HCT116 (cell line): ENCODE measurements at regions not wholly inside any gene's neighbourhood (a gene's known extent, or its start where the extent isn't known, plus 50 kb on each side); places are given as distances from the start of the nearest gene placed in this dataset.

Experiments used
- ATAC-seq: fragments of 200-7000 bp; cut with Tn5 transposase; 2 replicates; pipeline ENCODE4 v1.9.1; 2020; ENCODE audit warnings: mild to moderate bottlenecking, moderate library complexity
- BruUV-seq: library from RNA; stranded (reverse); fragments of 400-500 nt; replicated peaks from 2 replicates; lab custom pipeline; 2021; lab: Mats Ljungman, UMichigan
- CTCF ChIA-PET: fragments of 300-600 bp; sonication (Branson Sonifier 250); formaldehyde crosslinking; loops from one replicate; lab custom pipeline; 2021; ENCODE audit warnings: antibody characterized with exemption; lab: Charles Lee
- POLR2A ChIA-PET: fragments of 300-600, 350-600 bp; sonication (Branson Sonifier 250); formaldehyde crosslinking; loops from one replicate; lab custom pipeline; 2021; ENCODE audit warnings: antibody characterized with exemption; lab: Charles Lee
- RAD21 ChIA-PET, 2 experiments: fragments of 300-600 bp; sonication (Branson Sonifier 250); formaldehyde crosslinking; loops; one replicate each; lab custom pipeline; 2023; ENCODE audit warnings: low total read pairs in 2 of 2; ENCODE audit not compliant: uncharacterized antibody in 2 of 2, unreplicated experiment in 2 of 2, low non-redundant PET in 1 of 2; lab: Charles Lee
- DNase-seq: peaks from one replicate; pipeline ENCODE4 v3.0.0-alpha.2; 2010; ENCODE audit warnings: low read depth, low spot score
- H2AFZ ChIP-seq: fragments of 200-600 bp; shearing (Covaris generic), sonication (generic); 2 replicates; pipeline ENCODE4 v1.6.1; 2017; ENCODE audit warnings: low read depth, mixed run types, mixed read lengths, antibody characterized with exemption, low read length; ENCODE audit not compliant: poor library complexity, severe bottlenecking
- H3K27ac ChIP-seq: 2 replicates; pipeline ENCODE4 v1.5.1; 2012; ENCODE audit warnings: low read depth, low read length
- H3K27me3 ChIP-seq: fragments of 200-600 bp; sonication (generic); 2 replicates; pipeline ENCODE4 v1.6.1; 2016; ENCODE audit warnings: mixed run types, low read length, mixed read lengths; ENCODE audit not compliant: insufficient read depth
- H3K36me3 ChIP-seq, 2 experiments: fragments of 200-500 bp in 1 of 2; fragments of 200-600 bp in 1 of 2; sonication (Bioruptor generic) in 1 of 2; sonication (generic) in 1 of 2; 2 replicates each; pipeline versions ENCODE4 v1.5.1 to v1.6.1; 2014 to 2016; ENCODE audit warnings: low read length in 2 of 2, inconsistent platforms in 1 of 2, mixed read lengths in 1 of 2, mixed run types in 1 of 2; ENCODE audit not compliant: insufficient read depth in 2 of 2, control insufficient read depth in 1 of 2
- H3K4me1 ChIP-seq, 2 experiments: fragments of 200-600 bp in 1 of 2; sonication (generic) in 1 of 2; 2 replicates each; pipeline versions ENCODE4 v1.5.1 to v1.6.1; 2012 to 2017; ENCODE audit warnings: low read length in 2 of 2, inconsistent platforms in 1 of 2, mild to moderate bottlenecking in 1 of 2, mixed read lengths in 1 of 2, mixed run types in 1 of 2, moderate library complexity in 1 of 2; ENCODE audit not compliant: insufficient read depth in 2 of 2, control insufficient read depth in 1 of 2
- H3K4me2 ChIP-seq: fragments of 200-600 bp; sonication (generic); 2 replicates; pipeline ENCODE4 v1.6.1; 2017; ENCODE audit warnings: mixed run types, low read length, mixed read lengths
- H3K4me3 ChIP-seq, 2 experiments: fragments of 200-600 bp in 1 of 2; sonication (generic) in 1 of 2; replicated peaks in 1 of 2; 2 replicates each; pipeline ENCODE4 v1.5.1; 2011 to 2016; ENCODE audit warnings: low read length in 2 of 2, control low read depth in 1 of 2, low read depth in 1 of 2, mild to moderate bottlenecking in 1 of 2, mixed read lengths in 1 of 2, mixed run types in 1 of 2
- H3K79me2 ChIP-seq: fragments of 200-600 bp; sonication (generic); 2 replicates; pipeline ENCODE4 v1.6.1; 2017; ENCODE audit warnings: mild to moderate bottlenecking, mixed run types, low read length, moderate library complexity, mixed read lengths; ENCODE audit not compliant: insufficient read depth
- H3K9ac ChIP-seq: fragments of 200-600 bp; sonication (generic); 2 replicates; pipeline ENCODE4 v1.6.1; 2016; ENCODE audit warnings: low read length, mixed read lengths
- H3K9me2 ChIP-seq: fragments of 200-600 bp; sonication (generic), shearing (Covaris generic); 2 replicates; pipeline ENCODE4 v1.6.1; 2017; ENCODE audit warnings: mixed run types, mild to moderate bottlenecking, moderate library complexity; ENCODE audit not compliant: insufficient read depth
- H3K9me3 ChIP-seq, 2 experiments: fragments of 200-500 bp in 1 of 2; fragments of 200-600 bp in 1 of 2; sonication (Bioruptor generic) in 1 of 2; sonication (generic) in 1 of 2; 2 replicates each; pipeline ENCODE4 v1.6.1; 2014 to 2017; ENCODE audit warnings: low read length in 2 of 2, mixed read lengths in 2 of 2, inconsistent platforms in 1 of 2, low read depth in 1 of 2, mild to moderate bottlenecking in 1 of 2, mixed run types in 1 of 2, moderate library complexity in 1 of 2; ENCODE audit not compliant: control insufficient read depth in 1 of 2, insufficient read depth in 1 of 2
- H4K20me1 ChIP-seq: fragments of 200-600 bp; sonication (generic), shearing (Covaris generic); 2 replicates; pipeline ENCODE4 v1.6.1; 2017; ENCODE audit warnings: mixed run types, mild to moderate bottlenecking, moderate library complexity; ENCODE audit not compliant: insufficient read depth
- ATF3 ChIP-seq: IDR thresholded peaks from 2 replicates; pipeline ENCODE4 v1.6.1; 2012
- CEBPB ChIP-seq: IDR thresholded peaks from 2 replicates; pipeline ENCODE4 v1.6.1; 2012; ENCODE audit warnings: low read depth
- ELF1 ChIP-seq: IDR thresholded peaks from 2 replicates; pipeline ENCODE4 v1.6.1; 2012; ENCODE audit warnings: low read depth, borderline replicate concordance
- EZH2 ChIP-seq: fragments of 200-600 bp; sonication (generic); IDR thresholded peaks from 2 replicates; pipeline ENCODE4 v1.6.1; 2017; ENCODE audit warnings: antibody characterized with exemption, mixed run types
- EZH2phosphoT487 ChIP-seq: fragments of 200-600 bp; IDR thresholded peaks from 2 replicates; pipeline ENCODE4 v1.6.1; 2018; ENCODE audit warnings: antibody characterized with exemption, borderline replicate concordance
- JUND ChIP-seq: IDR thresholded peaks from 2 replicates; pipeline ENCODE4 v1.6.1; 2012
- POLR2AphosphoS5 ChIP-seq: IDR thresholded peaks from 2 replicates; pipeline ENCODE4 v1.6.1; 2011; ENCODE audit warnings: mild to moderate bottlenecking, low read depth, low read length, moderate library complexity
- RAD21 ChIP-seq: IDR thresholded peaks from 2 replicates; pipeline ENCODE4 v1.6.1; 2012; ENCODE audit warnings: low read depth, mild to moderate bottlenecking
- SIN3A ChIP-seq: IDR thresholded peaks from 2 replicates; pipeline ENCODE4 v1.6.1; 2012; ENCODE audit warnings: low read depth
- SP1 ChIP-seq: IDR thresholded peaks from 2 replicates; pipeline ENCODE4 v1.6.1; 2012; ENCODE audit warnings: low read depth
- TCF7L2 ChIP-seq: IDR thresholded peaks from 2 replicates; pipeline ENCODE4 v1.7.0; 2011; ENCODE audit warnings: borderline replicate concordance, inconsistent platforms; ENCODE audit not compliant: insufficient read depth, insufficient read length; ENCODE audit errors: extremely low read depth
- ZFX ChIP-seq: fragments of 450-650 bp; IDR thresholded peaks from 2 replicates; pipeline ENCODE4 v1.6.1; 2017
- ZNF274 ChIP-seq: fragments of 200-500 bp; sonication (Bioruptor generic); IDR thresholded peaks from 2 replicates; pipeline ENCODE4 v1.6.1; 2014; ENCODE audit warnings: mild to moderate bottlenecking, low read depth, low read length, inconsistent platforms
- intact Hi-C: fragments of 100-400 bp; cut with micrococcal nuclease; formaldehyde crosslinking; loops from 2 replicates; pipeline ENCODE4 v1.10.0; 2022
- TF ChIP-seq, protein P1 (sequence below): IDR thresholded peaks from 2 replicates; pipeline ENCODE4 v1.6.1; 2012; ENCODE audit warnings: low read depth

DNA sequence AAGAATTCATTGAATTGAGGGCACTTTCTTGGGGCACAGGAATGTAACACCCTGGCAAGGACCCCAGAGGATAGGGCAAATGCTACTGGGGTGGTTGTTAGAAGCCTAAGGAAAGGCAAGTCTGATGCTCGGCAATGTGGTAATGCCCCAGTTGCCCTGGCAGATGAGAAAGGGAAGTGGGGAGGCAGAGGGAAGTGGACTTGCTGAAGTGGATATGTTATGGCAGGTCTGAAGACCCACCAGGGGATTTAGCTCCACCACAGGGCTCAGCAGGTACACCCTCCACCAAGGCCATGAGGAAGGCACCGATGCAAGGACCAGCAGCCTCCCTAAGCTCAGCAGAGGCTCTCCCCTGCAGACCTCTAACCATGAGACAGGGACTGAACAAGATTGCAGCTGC, 184.8 kb downstream of the IRX5 start:
- no peak overlapping the region for H3K4me2 ChIP-seq
- no peak overlapping the region for H3K27ac ChIP-seq
- H3K36me3 ChIP-seq: no peaks in the 10 kb centered on the region
- ChIA-PET CTCF (no interaction called here), RAD21 (no interaction called here), POLR2A (no interaction called here)
- H3K9ac ChIP-seq: no peak overlapping the region
- H3K79me2 ChIP-seq: no peaks in the 10 kb centered on the region
- BruUV-seq: no TSS peak
- intact Hi-C loops: no loop called here
- H3K27me3 ChIP-seq: 0 out of 2 replicates have a peak, but pooled peaks cover 5% of the 10 kb centered on the region
- H3K9me3 ChIP-seq: no peaks in the 10 kb centered on the region
- no peaks in the 10 kb centered on the region for H3K4me1 ChIP-seq
- TF ChIP-seq ELF1 (no peak), SP1 (no peak), ATF3 (no peak), EZH2phosphoT487 (no peak), SIN3A (no peak), RAD21 (no peak), EZH2 (no peak), ZFX (no peak), TCF7L2 (no peak), CEBPB (no peak), POLR2AphosphoS5 (no peak), JUND (no peak), ZNF274 (no peak)
- TF ChIP-seq, protein P1, sequence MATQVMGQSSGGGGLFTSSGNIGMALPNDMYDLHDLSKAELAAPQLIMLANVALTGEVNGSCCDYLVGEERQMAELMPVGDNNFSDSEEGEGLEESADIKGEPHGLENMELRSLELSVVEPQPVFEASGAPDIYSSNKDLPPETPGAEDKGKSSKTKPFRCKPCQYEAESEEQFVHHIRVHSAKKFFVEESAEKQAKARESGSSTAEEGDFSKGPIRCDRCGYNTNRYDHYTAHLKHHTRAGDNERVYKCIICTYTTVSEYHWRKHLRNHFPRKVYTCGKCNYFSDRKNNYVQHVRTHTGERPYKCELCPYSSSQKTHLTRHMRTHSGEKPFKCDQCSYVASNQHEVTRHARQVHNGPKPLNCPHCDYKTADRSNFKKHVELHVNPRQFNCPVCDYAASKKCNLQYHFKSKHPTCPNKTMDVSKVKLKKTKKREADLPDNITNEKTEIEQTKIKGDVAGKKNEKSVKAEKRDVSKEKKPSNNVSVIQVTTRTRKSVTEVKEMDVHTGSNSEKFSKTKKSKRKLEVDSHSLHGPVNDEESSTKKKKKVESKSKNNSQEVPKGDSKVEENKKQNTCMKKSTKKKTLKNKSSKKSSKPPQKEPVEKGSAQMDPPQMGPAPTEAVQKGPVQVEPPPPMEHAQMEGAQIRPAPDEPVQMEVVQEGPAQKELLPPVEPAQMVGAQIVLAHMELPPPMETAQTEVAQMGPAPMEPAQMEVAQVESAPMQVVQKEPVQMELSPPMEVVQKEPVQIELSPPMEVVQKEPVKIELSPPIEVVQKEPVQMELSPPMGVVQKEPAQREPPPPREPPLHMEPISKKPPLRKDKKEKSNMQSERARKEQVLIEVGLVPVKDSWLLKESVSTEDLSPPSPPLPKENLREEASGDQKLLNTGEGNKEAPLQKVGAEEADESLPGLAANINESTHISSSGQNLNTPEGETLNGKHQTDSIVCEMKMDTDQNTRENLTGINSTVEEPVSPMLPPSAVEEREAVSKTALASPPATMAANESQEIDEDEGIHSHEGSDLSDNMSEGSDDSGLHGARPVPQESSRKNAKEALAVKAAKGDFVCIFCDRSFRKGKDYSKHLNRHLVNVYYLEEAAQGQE: no peak
- H4K20me1 ChIP-seq: no peaks in the 10 kb centered on the region
- no peaks in the 10 kb centered on the region for H3K9me2 ChIP-seq
- DNase-seq (no peak), ATAC-seq (no peak)
- no peak overlapping the region for H2AFZ ChIP-seq
- no peak overlapping the region for H3K4me3 ChIP-seq
